Hippocampal formation (tissue), 2 donors: ENCODE measurements at regions not wholly inside any gene's neighbourhood (a gene's known extent, or its start where the extent isn't known, plus 50 kb on each side); places are given as distances from the start of the nearest gene placed in this dataset.
"Not testable (repeated sequence)": the region's sequence is repeated elsewhere in the genome, so short reads cannot be mapped to it uniquely, and the experiment has no call there.

Experiments used
- DNase-seq, 2 donors: peaks; one replicate each; lab custom pipeline; 2025; lab: John Stamatoyannopoulos, UW

DNA sequence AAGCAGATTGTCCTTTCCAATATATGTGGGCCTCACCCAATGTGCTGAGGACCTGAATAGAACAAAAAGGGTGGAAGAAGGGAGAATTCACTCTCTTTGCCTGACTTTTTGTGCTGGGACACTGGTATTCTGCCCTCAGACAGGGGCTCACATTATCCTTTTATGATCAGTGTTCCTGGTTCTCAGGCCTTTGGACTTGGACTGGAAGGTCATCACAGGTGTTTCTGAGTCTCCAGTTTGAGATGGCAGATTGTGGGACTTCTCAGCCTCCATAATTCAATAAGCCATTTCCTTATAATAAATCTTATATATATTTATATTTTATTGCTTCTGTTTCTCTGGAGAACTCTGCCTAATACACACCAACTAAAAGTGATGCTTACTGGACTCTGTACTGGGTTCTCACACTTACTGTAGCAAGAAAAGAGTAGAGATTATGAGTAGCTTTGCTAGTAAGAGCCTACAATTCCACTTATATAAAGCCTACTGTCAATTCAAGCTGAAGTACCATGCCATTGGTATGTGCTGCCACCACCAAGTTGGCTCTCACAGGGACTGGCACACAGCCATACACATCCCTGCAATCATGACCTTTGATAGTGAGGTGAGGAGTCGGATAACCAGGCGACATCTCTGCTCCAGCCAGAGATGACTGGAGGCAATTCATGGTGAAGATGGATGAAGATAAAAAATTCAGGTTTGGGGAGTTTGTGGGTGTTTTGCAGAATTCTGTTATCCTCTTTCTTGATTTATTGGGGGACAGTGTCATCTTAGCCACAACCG, 130.7 kb upstream of the NR3C1 start:
- DNase-seq, result no peak

- no peak for DNase-seq
Measured at GRCh38 chr5:143533475-143533874, 130.0 kb upstream of the NR3C1 start.

- no peak for DNase-seq
Measured at GRCh38 chr5:143527808-143528207, 124.3 kb upstream of the NR3C1 start.

GRCh38 chr5:143525176-143525575, 121.7 kb upstream of the NR3C1 start:
- DNase-seq, result no peak

DNA sequence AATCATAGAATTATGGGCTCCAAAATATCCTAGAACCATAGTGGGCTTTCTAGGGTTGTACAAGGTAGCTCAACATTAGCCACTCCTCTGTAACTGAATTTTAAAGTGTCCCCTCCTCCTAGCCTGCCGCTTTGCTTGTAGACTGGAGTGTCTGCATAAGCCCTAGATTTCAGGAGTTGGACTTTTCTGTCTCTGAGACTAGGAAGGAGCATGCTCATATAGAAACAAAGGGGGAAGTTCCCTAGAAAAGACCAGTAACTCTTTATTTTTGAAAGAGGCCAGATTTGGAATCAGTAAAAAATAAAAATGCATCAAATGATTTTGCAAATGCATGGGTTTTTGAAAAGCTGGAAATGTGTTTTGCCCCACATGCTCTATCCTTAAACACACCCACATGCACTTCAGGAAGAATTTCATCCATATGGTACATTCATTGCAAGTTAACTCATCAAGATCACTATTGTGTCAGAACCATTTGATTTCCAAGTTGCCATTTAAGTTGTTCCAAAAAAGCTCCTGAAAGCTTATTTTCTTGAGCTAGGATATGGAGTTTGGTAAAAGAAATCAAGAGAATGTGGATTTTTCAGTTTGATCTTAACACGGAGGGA, 121.0 kb upstream of the NR3C1 start:
- no peak for DNase-seq

GRCh38 chr5:143521846-143522400, 118.4 kb upstream of the NR3C1 start:
- DNase-seq, result peak; percentile 7 to 10

DNA sequence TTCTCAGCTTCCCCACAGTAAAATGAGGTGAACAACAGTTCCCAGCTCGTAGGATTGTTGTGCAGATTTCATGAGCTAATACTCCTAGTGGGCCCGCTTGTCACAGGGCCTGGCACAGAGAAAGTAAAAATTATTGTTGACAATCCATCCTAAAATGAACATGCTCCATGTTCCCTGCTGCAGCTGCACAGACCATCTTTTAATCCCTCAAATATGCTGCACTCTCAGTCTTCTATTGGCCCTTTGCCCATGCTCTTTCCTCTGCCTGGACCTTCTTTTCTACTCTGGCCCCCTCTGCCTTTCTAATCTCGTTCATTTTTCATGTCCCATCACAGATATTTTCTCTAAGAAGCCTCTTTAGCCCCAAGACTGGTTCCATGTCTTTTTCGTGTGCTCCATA, 117.7 kb upstream of the NR3C1 start:
- no peak for DNase-seq

- not testable (repeated sequence) for DNase-seq
Measured at GRCh38 chr5:143519215-143519614, 115.7 kb upstream of the NR3C1 start.

DNA sequence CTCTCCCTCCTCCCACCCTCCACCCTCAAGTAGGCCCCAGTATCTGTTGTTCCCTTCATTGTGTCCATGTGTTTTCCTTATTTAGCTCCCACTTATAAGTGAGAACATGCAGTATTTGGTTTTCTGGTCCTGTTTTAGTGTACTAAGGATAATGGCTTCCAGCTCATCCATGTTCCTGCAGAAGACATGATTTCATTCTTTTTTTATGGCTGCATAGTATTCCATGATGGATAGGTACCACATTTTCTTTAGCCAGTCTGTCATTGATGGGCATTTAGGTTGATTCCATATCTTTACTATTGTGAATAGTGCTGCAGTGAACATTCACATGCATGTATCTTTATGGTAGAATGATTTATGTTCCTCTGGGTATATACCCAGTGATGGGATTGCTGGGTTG, 114.3 kb upstream of the NR3C1 start:
- not testable (repeated sequence) for DNase-seq

DNA sequence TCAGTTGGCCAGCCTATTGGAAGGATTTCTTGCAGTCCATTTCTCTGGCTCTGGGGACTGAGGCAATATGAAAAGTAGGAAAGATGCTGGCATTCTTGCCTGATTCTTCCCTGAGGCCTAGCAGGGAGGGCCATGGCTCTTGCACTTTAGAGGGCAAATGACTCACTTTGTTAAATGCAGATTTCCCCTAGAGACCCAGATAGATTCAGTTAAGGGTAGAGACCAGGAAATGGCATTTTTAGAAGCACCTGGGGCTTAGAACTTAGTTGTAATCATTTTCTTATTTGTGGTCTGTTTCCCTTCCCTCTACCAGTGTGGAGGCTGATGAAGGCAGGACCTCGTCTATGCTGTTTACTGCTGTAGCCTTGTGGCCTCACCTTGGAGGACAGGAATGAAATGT, 112.8 kb upstream of the NR3C1 start:
- DNase-seq, result no peak

GRCh38 chr5:143515829-143516228, 112.3 kb upstream of the NR3C1 start:
- no peak for DNase-seq

- DNase-seq, result no peak
Measured at GRCh38 chr5:143514616-143515335, 111.3 kb upstream of the NR3C1 start.

DNA sequence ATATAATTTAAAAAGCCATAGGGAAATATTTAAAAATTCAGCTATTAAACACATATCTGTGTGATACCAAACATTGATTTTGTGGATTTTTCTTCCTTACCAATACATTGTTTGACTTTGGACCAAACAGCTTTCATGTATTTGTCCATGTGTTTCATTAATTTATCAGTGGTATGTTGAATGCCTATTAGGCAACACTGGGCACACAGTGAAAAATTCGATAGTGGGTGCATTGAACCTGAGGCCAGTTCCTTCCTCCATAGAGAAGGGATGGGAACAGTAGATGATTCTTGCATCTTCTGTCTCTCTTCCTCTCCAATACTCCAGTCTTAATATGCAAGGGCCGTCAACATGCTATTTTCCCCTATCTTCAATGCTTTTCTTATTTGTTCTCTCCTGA, 110.2 kb upstream of the NR3C1 start:
- no peak for DNase-seq

DNA sequence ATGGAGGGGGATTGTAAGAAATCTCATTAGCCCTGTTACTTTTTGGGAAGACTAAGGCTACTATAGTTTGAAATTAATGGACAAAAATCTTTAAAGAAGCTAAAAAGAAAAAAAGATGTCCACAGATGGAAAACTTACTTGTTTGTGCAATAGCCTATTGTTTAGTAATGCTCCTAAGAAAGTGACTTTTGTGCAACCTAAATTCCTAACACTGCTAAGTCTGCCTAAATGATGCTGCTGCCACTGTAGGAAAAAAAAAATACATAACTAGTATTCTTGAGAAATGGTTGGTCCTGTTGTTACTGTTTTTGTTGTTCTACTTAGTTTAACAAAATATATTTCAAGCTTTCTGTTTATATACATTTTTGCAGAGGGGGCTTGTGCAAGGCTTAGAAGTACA, 108.2 kb upstream of the NR3C1 start:
- DNase-seq, result no peak

DNA sequence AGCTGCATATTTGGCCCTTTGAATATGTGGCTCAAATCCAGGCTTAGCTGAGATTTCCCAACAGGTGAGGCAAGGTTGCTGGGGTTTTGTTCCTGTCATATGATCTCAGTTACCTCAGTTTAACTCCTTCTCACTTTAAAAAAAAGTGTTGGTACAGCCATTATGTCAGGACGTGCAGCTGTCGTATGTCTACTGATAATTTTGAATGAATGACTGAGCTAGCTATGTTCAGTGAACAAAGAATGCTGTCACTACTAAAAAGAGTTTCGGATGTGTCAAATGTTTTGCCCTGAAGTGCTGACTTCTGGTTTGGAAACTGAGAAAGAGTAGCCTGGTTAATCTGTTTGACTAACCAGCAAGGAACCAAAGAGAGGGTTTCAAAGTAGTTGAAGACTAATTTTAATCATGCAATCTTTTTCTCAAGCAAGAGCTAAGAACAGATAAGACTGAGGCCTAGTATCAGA, 106.3 kb upstream of the NR3C1 start:
- DNase-seq, result no peak

DNA sequence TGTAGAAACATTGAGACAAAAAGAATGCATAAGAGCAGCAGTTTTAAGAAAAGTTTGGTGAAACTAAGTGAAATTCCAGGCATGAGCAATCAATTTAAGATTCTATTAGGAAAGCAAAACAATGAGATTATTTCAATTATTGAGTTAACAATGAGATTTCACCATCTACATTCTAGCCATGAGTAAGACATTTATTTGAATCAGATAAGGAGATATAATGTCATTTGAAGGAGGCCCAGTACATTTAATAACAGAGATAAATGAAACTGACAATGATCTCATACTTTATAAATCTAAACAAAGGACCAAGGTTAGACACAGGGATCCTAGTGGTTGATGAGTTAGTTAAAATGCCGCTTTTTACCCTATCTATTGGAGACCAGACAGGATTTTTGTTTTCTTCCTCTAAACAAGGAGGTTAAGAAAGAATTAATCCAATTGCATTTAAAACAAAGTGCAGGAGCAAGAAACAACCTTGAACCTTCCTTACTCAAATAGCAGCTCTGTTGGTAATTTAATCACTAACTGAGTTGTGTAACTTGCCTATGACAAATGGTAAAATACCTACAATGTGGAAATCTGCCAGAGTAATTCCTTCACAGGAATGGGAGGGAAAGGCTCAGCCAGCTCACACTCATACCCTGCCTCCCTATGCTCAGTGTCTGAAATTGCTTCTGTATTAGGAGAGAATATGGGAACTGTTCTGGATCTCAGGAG, 103.5 kb upstream of the NR3C1 start:
- no peak for DNase-seq

DNA sequence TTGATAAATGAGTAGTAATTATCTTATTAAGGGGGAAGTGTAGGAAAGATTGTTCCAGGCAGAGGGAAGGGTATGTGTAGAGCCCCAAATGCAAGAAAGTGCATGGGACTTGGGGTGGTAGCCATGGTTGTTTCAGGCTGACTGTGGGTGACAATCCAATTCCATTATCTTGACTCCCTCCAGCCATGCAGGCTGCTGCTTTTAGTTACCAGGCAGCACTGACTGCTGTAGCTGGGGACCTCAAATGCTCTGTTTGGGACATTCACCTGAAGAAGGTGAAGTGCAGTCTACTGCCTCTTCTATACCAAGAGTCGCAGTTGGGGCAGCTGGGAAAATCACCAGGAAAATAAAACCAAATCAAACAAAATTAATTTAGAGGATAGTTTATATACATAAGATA, 102.4 kb upstream of the NR3C1 start:
- no peak for DNase-seq

GRCh38 chr5:143505354-143505753, 101.9 kb upstream of the NR3C1 start:
- no peak for DNase-seq

- no peak for DNase-seq
Measured at GRCh38 chr5:143501310-143502044, 98.0 kb upstream of the NR3C1 start.

GRCh38 chr5:143499480-143500114, 96.1 kb upstream of the NR3C1 start:
- no peak for DNase-seq

DNA sequence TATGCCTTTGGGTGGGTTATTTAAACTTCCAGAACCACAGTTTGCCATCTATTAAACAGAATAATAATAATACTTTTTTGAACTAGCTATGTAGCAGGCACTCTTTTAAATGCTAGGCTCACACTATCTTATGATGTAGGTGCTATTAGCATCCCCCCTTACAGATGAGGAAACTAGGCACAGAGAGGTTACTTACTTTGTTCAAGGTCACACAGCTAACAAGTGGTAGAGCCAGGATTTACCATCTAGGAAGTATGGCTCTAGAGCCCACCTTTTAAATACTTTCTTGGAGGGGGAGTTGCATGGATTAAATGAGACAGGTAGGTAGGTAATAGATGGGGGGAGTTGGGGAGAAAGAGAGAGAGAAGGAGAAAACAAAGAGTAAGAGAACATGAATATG, 95.3 kb upstream of the NR3C1 start:
- DNase-seq, result no peak
